NB4 (cell line): ENCODE measurements at regions not wholly inside any gene's neighbourhood (a gene's known extent, or its start where the extent isn't known, plus 50 kb on each side); places are given as distances from the start of the nearest gene placed in this dataset.

Experiments
- DNase-seq: peaks from one replicate; pipeline ENCODE4 v3.0.0; 2010; ENCODE audit warnings: low read depth
- H3K4me3 ChIP-seq: one replicate; pipeline ENCODE4 v1.5.1; 2011; ENCODE audit warnings: mild to moderate bottlenecking, low read depth, low read length, moderate library complexity
- MYC ChIP-seq: IDR thresholded peaks from 2 replicates; pipeline ENCODE4 v1.6.1; 2011; ENCODE audit warnings: low read depth, low read length
- POLR2A ChIP-seq: IDR thresholded peaks from 2 replicates; pipeline ENCODE4 v1.6.1; 2011; ENCODE audit warnings: mild to moderate bottlenecking; ENCODE audit not compliant: insufficient read length; ENCODE audit errors: extremely low read depth
- TF ChIP-seq, protein P1 (sequence below): IDR thresholded peaks from one replicate; pipeline ENCODE4 v1.5.1; 2012; ENCODE audit warnings: low read depth, low read length
- TF ChIP-seq, protein P2 (sequence below): IDR thresholded peaks from 2 replicates; pipeline ENCODE4 v1.6.1; 2011; ENCODE audit warnings: low read depth, low read length

DNA sequence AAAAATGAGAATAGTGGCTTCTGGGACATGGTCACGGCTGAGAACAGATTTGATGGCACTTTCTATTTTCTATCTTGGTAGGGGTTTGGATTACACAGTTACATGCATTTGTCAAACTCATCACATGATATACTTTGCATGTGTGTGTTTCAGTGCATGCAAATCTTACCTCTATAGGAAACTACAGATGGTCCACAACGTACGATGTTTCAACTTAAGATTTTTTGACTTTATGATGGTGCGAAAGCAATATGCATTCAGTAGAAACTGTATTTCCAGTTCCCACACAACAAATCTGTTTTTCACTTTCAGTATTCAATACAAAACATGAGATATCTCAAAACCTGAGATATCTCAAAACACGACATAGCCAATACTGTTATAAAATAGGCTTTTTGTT lies 231.8 kb upstream of the SPTLC3 start:
- H3K4me3 ChIP-seq = no peak overlapping the region
- no peak for DNase-seq
- TF ChIP-seq, protein P1, sequence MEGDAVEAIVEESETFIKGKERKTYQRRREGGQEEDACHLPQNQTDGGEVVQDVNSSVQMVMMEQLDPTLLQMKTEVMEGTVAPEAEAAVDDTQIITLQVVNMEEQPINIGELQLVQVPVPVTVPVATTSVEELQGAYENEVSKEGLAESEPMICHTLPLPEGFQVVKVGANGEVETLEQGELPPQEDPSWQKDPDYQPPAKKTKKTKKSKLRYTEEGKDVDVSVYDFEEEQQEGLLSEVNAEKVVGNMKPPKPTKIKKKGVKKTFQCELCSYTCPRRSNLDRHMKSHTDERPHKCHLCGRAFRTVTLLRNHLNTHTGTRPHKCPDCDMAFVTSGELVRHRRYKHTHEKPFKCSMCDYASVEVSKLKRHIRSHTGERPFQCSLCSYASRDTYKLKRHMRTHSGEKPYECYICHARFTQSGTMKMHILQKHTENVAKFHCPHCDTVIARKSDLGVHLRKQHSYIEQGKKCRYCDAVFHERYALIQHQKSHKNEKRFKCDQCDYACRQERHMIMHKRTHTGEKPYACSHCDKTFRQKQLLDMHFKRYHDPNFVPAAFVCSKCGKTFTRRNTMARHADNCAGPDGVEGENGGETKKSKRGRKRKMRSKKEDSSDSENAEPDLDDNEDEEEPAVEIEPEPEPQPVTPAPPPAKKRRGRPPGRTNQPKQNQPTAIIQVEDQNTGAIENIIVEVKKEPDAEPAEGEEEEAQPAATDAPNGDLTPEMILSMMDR = no peak
- TF ChIP-seq MYC (no peak), POLR2A (no peak)
- TF ChIP-seq, protein P2, sequence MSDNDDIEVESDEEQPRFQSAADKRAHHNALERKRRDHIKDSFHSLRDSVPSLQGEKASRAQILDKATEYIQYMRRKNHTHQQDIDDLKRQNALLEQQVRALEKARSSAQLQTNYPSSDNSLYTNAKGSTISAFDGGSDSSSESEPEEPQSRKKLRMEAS = no peak

DNA sequence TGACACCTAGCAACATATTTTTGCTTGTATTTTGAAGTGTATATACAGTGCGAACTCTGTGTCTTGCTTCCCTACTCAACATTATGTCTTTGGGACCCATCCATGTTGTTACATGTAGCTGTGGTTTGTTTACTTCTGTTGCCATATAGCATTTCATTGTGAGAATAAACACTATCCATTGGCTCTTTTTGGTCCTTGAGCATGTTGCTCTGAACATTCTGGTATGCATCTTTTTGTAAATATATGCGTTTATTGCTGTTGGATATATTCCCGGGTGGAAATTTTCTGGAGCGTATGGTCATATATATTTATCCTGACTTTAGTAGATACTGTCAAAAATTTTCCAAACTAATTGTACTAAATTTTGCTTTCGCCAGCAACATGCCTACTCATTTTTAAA lies 222.5 kb upstream of the SPTLC3 start:
- H3K4me3 ChIP-seq = no peak overlapping the region
- TF ChIP-seq POLR2A (no peak), MYC (no peak)
- TF ChIP-seq, protein P2 = no peak
- TF ChIP-seq, protein P1 = no peak
- DNase-seq = no peak

DNA sequence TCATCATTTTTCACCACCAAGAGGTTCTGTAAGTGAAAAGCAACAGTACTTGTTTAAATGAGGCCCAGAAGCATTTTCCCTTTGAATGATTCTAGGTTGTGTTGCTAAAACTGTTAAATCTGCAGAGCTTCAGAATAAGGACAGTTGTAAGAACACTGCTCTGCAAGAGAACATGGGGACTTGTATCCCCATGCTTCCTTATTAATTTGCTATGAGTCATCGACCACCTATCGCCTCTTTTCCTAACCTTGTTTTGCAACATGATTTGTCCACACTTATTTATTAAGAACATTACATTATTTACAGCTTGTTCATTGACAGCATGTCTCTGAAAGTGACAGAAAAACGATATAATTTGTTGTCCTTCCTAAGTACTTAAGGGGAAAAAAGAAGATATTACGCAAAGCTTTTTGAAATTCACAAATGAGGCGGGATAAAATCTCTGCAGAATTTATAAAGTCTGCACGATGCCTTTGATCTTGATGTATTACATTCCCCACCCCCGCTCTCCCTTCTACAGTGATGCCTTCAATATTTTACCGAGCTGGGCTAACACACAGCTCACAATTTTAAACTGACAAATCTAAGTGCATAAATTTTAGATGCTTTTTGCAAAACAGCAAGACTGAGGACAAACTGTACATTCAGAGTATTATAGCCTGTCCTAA lies 220.0 kb upstream of the SPTLC3 start:
- DNase-seq = no peak
- TF ChIP-seq, protein P2 = no peak
- no peak for TF ChIP-seq MYC
- no peak for TF ChIP-seq POLR2A
- TF ChIP-seq, protein P1 = no peak
- no peak overlapping the region for H3K4me3 ChIP-seq

DNA sequence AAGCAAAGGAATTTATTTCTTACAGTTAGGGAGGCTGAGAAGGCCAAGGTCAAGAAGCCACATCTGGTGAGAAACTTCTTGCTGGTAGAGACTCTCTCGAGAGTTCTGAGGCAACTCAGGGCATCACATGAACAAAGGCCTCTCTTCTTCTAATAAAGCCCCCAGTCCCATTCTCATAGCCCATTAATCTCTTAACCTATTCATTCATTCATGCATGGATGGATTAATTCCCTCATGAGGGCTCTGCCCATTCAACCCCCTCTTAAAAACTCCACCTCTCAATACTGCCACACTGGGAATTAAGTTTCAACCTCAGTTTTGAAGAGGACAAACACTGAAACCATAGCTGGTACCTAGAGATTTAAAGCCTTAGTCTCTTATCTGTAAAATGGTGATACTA lies 217.9 kb upstream of the SPTLC3 start:
- TF ChIP-seq POLR2A (no peak), MYC (no peak)
- TF ChIP-seq, protein P1 = no peak
- TF ChIP-seq, protein P2 = no peak
- H3K4me3 ChIP-seq = no peak overlapping the region
- no peak for DNase-seq

DNA sequence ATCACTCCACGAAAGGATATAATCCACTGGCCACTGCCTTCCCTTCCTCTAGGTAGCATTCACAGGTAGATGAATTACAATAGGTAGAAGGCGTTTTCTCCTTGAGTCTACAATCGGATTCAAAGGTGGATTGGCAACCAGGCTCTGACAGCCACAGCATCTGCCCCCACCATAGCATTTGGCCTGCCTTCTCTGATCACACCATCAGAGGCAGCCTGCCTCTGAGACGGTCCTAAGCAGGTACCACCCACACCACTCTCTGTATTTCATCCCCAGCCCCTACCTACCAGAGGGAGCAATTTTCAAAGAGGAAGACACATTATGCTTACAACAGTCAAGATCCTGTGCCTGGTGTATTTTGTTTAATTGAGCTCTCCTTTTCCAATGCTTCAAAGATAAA lies 210.5 kb upstream of the SPTLC3 start:
- H3K4me3 ChIP-seq = no peak overlapping the region
- DNase-seq = no peak

More for the DNA sequence above, 210.5 kb upstream of the SPTLC3 start:
- TF ChIP-seq, protein P2 = no peak
- no peak for TF ChIP-seq MYC
- TF ChIP-seq, protein P1 = no peak
- TF ChIP-seq POLR2A = no peak
